H54 (cell line): ENCODE measurements at regions not wholly inside any gene's neighbourhood (a gene's known extent, or its start where the extent isn't known, plus 50 kb on each side); places are given as distances from the start of the nearest gene placed in this dataset.
A peak's percentile ranks its signal among the peaks of the same experiment; 100 is the strongest.
"Not testable (repeated sequence)": the region's sequence is repeated elsewhere in the genome, so short reads cannot be mapped to it uniquely, and the experiment has no call there.

Experiments
- DNase-seq: peaks from one replicate; pipeline ENCODE4 v3.0.0; 2011; ENCODE audit warnings: low spot score, mixed read lengths; ENCODE audit not compliant: insufficient read length
- FAIRE-seq: peaks from 3 replicates; lab custom pipeline; 2011; peaks lifted over from hg19 to GRCh38; lab: Jason Lieb, UNC
- POLR2A ChIP-seq: IDR thresholded peaks from 2 replicates; pipeline ENCODE4 v1.6.1; 2011; ENCODE audit warnings: low read depth, mild to moderate bottlenecking, low read length

GRCh38 chr10:9357471-9357870 is 1303.0 kb downstream of the GATA3 start:
- no peak for FAIRE-seq
- TF ChIP-seq POLR2A: no peak
- no peak for DNase-seq

GRCh38 chr10:9362721-9363120 is 1308.2 kb downstream of the GATA3 start:
- TF ChIP-seq POLR2A: no peak

GRCh38 chr10:9379183-9379582 is 1324.7 kb downstream of the GATA3 start:
- no peak for TF ChIP-seq POLR2A
- FAIRE-seq (no peak), DNase-seq (no peak)

More at GRCh38 chr10:9362721-9363120, 1308.2 kb downstream of the GATA3 start:
- FAIRE-seq (no peak), DNase-seq (no peak)

- FAIRE-seq: no peak
- no peak for TF ChIP-seq POLR2A
- DNase-seq: no peak
Measured at GRCh38 chr10:9381733-9382532, 1327.4 kb downstream of the GATA3 start.

GRCh38 chr10:9382533-9382866 is 1328.0 kb downstream of the GATA3 start:
- DNase-seq (no peak), FAIRE-seq (no peak)
- TF ChIP-seq POLR2A: no peak

GRCh38 chr10:9390516-9390915 is 1336.0 kb downstream of the GATA3 start:
- no peak for DNase-seq
- TF ChIP-seq POLR2A: no peak
- no peak for FAIRE-seq

- no peak for TF ChIP-seq POLR2A
- DNase-seq (no peak), FAIRE-seq (no peak)
Measured at GRCh38 chr10:9399275-9399983, 1344.9 kb downstream of the GATA3 start.

GRCh38 chr10:9402067-9402466 is 1347.6 kb downstream of the GATA3 start:
- DNase-seq, FAIRE-seq: not testable (repeated sequence)

GRCh38 chr10:9402507-9403195 is 1348.2 kb downstream of the GATA3 start:
- not testable (repeated sequence) for DNase-seq

GRCh38 chr10:9407201-9407600 is 1352.7 kb downstream of the GATA3 start:
- FAIRE-seq, DNase-seq: not testable (repeated sequence)

More at GRCh38 chr10:9402507-9403195, 1348.2 kb downstream of the GATA3 start:
- not testable (repeated sequence) for FAIRE-seq

- no peak for FAIRE-seq
- TF ChIP-seq POLR2A: no peak
Measured at GRCh38 chr10:9416331-9416730, 1361.8 kb downstream of the GATA3 start.

GRCh38 chr10:9419757-9420156 is 1365.3 kb downstream of the GATA3 start:
- FAIRE-seq (no peak), DNase-seq (no peak)
- TF ChIP-seq POLR2A: no peak

More at GRCh38 chr10:9416331-9416730, 1361.8 kb downstream of the GATA3 start:
- DNase-seq: no peak

- FAIRE-seq: no peak
- no peak for TF ChIP-seq POLR2A
Measured at GRCh38 chr10:9427209-9427608, 1372.7 kb downstream of the GATA3 start.

GRCh38 chr10:9437131-9437530 is 1382.6 kb downstream of the GATA3 start:
- DNase-seq (peak; percentile 1), FAIRE-seq (no peak)
- TF ChIP-seq POLR2A: no peak

More at GRCh38 chr10:9427209-9427608, 1372.7 kb downstream of the GATA3 start:
- DNase-seq: no peak
